HEK293T (cell line): ENCODE measurements at regions not wholly inside any gene's neighbourhood (a gene's known extent, or its start where the extent isn't known, plus 50 kb on each side); places are given as distances from the start of the nearest gene placed in this dataset.

Source experiments
- CTCF ChIA-PET: fragments of 350-600 bp; formaldehyde crosslinking; extraction: SDS; loops from one replicate; lab custom pipeline; 2021; ENCODE audit warnings: antibody characterized with exemption, inconsistent platforms; lab: Yijun Ruan, JAX
- POLR2A ChIA-PET: fragments of 350-600 bp; formaldehyde crosslinking; extraction: SDS; loops from one replicate; lab custom pipeline; 2020; ENCODE audit warnings: antibody characterized with exemption, inconsistent platforms; lab: Yijun Ruan, JAX
- DNase-seq: peaks from one replicate; pipeline ENCODE4 v3.0.0; 2012; ENCODE audit warnings: mixed read lengths; ENCODE audit errors: extremely low spot score
- ARNT ChIP-seq: fragments of 450-650 bp; IDR thresholded peaks from 2 replicates; pipeline ENCODE4 v1.6.1; 2017; ENCODE audit warnings: mild to moderate bottlenecking
- BHLHE40 ChIP-seq: fragments of 450-650 bp; IDR thresholded peaks from 2 replicates; pipeline ENCODE4 v1.6.1; 2016; ENCODE audit warnings: mild to moderate bottlenecking, moderate library complexity, borderline replicate concordance
- CTBP1 ChIP-seq: fragments of 450-650 bp; IDR thresholded peaks from 2 replicates; pipeline ENCODE4 v1.6.1; 2016; ENCODE audit warnings: borderline replicate concordance
- ELF4 ChIP-seq: fragments of 450-650 bp; IDR thresholded peaks from 2 replicates; pipeline ENCODE4 v1.6.1; 2017; ENCODE audit warnings: antibody characterized with exemption
- FOXA1 ChIP-seq: fragments of 450-650 bp; IDR thresholded peaks from 2 replicates; pipeline ENCODE4 v1.6.1; 2016; ENCODE audit warnings: mild to moderate bottlenecking
- FOXK2 ChIP-seq: fragments of 450-650 bp; IDR thresholded peaks from 2 replicates; pipeline ENCODE4 v1.6.1; 2016; ENCODE audit warnings: mild to moderate bottlenecking
- FOXM1 ChIP-seq: fragments of 450-650 bp; IDR thresholded peaks from 2 replicates; pipeline ENCODE4 v1.6.1; 2017; ENCODE audit warnings: mild to moderate bottlenecking, borderline replicate concordance
- HDGF ChIP-seq: fragments of 450-650 bp; IDR thresholded peaks from 2 replicates; pipeline ENCODE4 v1.6.1; 2017; ENCODE audit warnings: antibody characterized with exemption, borderline replicate concordance
- L3MBTL2 ChIP-seq: fragments of 450-650 bp; conservative IDR thresholded peaks from 2 replicates; pipeline ENCODE4 v1.6.1; 2016; ENCODE audit warnings: mild to moderate bottlenecking
- LEF1 ChIP-seq: fragments of 450-650 bp; IDR thresholded peaks from 2 replicates; pipeline ENCODE4 v1.6.1; 2017; ENCODE audit warnings: mild to moderate bottlenecking, borderline replicate concordance
- NFRKB ChIP-seq: fragments of 450-650 bp; IDR thresholded peaks from 2 replicates; pipeline ENCODE4 v1.6.1; 2016; ENCODE audit warnings: mild to moderate bottlenecking, moderate library complexity
- PKNOX1 ChIP-seq: fragments of 450-650 bp; IDR thresholded peaks from 2 replicates; pipeline ENCODE4 v1.6.1; 2016
- SP1 ChIP-seq: fragments of 450-650 bp; IDR thresholded peaks from 2 replicates; pipeline ENCODE4 v1.6.1; 2017
- SUZ12 ChIP-seq: fragments of 450-650 bp; IDR thresholded peaks from 2 replicates; pipeline ENCODE4 v1.6.1; 2016; ENCODE audit warnings: mild to moderate bottlenecking
- TARDBP ChIP-seq: fragments of 450-650 bp; IDR thresholded peaks from 2 replicates; pipeline ENCODE4 v1.6.1; 2016
- ZNF384 ChIP-seq: fragments of 450-650 bp; IDR thresholded peaks from 2 replicates; pipeline ENCODE4 v1.6.1; 2016

GRCh38 chr12:118571730-118572129 is 195.4 kb downstream of the SUDS3 start:
- TF ChIP-seq BHLHE40 (no peak), CTBP1 (no peak), TARDBP (no peak)
- no peak for DNase-seq
- POLR2A ChIA-PET = no interaction called here
- CTCF ChIA-PET = no interaction called here

- ChIA-PET POLR2A (no interaction called here), CTCF (no interaction called here)
- no peak for DNase-seq
- TF ChIP-seq ELF4 = no peak
- TF ChIP-seq BHLHE40 = no peak
- no peak for TF ChIP-seq SUZ12
- no peak for TF ChIP-seq PKNOX1
- no peak for TF ChIP-seq NFRKB
- no peak for TF ChIP-seq LEF1
- no peak for TF ChIP-seq L3MBTL2
- TF ChIP-seq TARDBP = no peak
- no peak for TF ChIP-seq ARNT
Measured at GRCh38 chr12:118574288-118574687, 197.9 kb downstream of the SUDS3 start.

DNA sequence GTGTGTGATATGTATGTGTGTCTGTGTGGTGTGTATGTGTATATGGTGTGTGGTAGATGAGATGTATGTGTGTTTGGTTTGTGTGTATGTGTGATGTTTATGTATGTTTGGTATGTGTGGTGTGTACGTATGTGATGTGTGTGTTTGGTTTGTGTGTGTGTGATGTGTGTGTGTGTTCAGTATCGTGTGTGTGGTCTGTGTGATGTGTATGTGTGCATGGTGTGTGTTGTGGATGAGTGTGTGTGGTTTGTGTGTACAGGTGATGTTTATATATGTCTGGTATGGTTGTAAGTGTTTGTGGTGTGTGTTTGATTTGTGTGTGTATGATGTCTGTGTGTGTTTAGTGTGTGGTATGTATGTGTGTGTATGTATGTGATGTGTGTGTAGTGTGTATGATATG is 199.4 kb downstream of the SUDS3 start:
- TF ChIP-seq LEF1 = no peak
- 0 out of 2 replicates have a peak, but pooled peaks have one; percentile 19 for TF ChIP-seq SUZ12
- TF ChIP-seq CTBP1 = no peak
- TF ChIP-seq ARNT = no peak
- CTCF ChIA-PET = no interaction called here
- no peak for DNase-seq
- POLR2A ChIA-PET = no interaction called here

DNA sequence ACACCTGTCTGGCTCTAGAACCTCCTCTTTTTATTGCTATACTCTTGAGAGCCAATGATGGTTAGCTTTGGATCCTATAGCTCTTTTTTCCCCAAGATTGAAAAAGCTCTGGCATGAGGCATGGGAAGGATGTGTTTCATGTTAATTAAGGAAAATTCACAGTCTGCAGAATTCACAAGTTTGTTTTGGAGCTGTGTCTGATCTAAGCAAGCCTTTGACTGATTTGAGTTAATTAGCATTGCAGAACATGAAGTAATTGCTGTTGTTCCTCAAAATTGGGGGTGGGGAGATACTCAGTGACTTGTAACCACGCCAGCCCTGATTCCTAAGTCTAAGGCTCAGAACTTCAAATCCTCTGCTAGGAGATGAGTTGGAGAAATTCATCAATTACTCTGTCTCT is 205.0 kb downstream of the SUDS3 start:
- ChIA-PET CTCF (no interaction called here), POLR2A (no interaction called here)
- TF ChIP-seq FOXA1 (no peak), NFRKB (no peak), PKNOX1 (no peak), ELF4 (no peak), SP1 (no peak)
- DNase-seq = no peak

- no peak for DNase-seq
- TF ChIP-seq FOXK2 (no peak), TARDBP (no peak), HDGF (no peak), ELF4 (no peak)
- ChIA-PET POLR2A (no interaction called here), CTCF (no interaction called here)
Measured at GRCh38 chr12:118582863-118583262, 206.5 kb downstream of the SUDS3 start.

GRCh38 chr12:118586433-118586832 is 210.1 kb downstream of the SUDS3 start:
- CTCF ChIA-PET = no interaction called here
- no peak for TF ChIP-seq BHLHE40
- TF ChIP-seq NFRKB = no peak
- no peak for TF ChIP-seq FOXA1
- TF ChIP-seq ZNF384 = no peak
- no peak for TF ChIP-seq SP1
- DNase-seq = no peak
- POLR2A ChIA-PET = no interaction called here

DNA sequence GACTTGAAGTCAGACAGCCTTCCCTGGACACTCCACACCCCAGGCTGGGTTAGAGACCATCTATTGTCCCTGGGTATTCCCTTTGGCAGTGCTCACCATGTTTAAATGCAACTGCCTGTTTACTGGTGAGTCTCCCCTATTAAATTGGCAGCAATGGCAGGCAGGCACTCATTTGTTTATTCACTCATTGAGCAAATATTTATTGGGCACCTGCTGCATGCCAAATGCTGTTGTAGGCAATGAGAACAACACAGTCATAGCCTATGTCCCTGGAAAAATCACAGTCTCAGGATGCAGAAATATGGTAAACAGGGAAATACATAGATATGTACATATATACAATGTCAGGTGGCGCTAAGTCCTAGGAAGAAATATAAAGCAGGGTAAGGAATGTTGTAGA is 212.8 kb downstream of the SUDS3 start:
- TF ChIP-seq HDGF (no peak), SP1 (no peak), NFRKB (no peak), ZNF384 (no peak), FOXA1 (no peak), FOXK2 (no peak)
- DNase-seq = no peak
- ChIA-PET CTCF (no interaction called here), POLR2A (no interaction called here)

DNA sequence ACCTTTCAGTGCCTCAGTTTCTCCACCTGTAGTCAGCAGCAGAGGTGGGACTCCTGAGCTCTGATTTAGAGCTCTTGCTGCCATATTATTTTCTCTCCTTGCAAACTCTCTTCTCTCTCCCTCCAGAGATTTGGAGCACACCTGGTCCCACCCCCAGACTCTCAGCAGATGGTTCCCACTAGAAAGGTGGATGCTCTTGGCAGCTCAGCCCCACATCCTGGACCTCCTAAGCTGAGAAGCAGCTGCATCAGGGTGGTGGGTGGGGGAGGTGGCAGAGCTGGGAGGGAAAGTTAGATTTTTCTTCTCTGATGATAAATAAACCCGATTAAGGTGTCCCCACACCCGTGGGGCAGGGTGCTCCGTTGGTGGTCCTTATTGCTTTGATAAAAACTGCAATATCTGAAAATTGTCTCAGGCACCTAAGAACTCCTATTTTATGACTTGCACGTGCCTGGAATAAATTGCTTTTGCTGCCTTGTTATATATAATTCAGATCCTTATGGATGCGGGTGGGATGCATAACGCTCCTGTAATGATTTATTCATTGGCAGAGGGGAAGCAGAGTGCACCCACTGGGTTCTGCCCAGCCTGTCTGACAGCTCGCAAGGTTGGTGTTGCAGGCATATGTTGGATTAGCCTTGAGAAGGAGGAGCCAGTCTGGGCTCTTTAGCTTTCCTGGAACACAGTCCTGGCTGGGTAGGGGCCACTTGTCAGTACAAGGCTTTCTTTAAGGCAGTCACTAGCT is 214.2 kb downstream of the SUDS3 start:
- TF ChIP-seq FOXK2 (no peak), PKNOX1 (no peak), LEF1 (no peak), BHLHE40 (no peak), FOXA1 (no peak), ZNF384 (no peak), NFRKB (no peak), SP1 (no peak), ELF4 (no peak), ARNT (no peak), SUZ12 (no peak), TARDBP (no peak), CTBP1 (no peak), HDGF (no peak), FOXM1 (no peak), L3MBTL2 (no peak)
- CTCF ChIA-PET = no interaction called here
- no peak for DNase-seq
- POLR2A ChIA-PET = no interaction called here
